PC-3 (cell line): ENCODE measurements at regions not wholly inside any gene's neighbourhood (a gene's known extent, or its start where the extent isn't known, plus 50 kb on each side); places are given as distances from the start of the nearest gene placed in this dataset.

Experiments
- ATAC-seq: fragments of 200-7000 bp; cut with Tn5 transposase; 2 replicates; pipeline ENCODE4 v1.9.1; 2020; ENCODE audit warnings: mild to moderate bottlenecking, moderate library complexity
- BruUV-seq: library from RNA; stranded (reverse); fragments of 400-500 nt; replicated peaks from 2 replicates; lab custom pipeline; 2021; lab: Mats Ljungman, UMichigan
- CTCF ChIA-PET: fragments of 300-600 bp; sonication (Branson Sonifier 250); formaldehyde crosslinking; loops from one replicate; lab custom pipeline; 2022; ENCODE audit warnings: antibody characterized with exemption; lab: Charles Lee
- POLR2A ChIA-PET: fragments of 300-600 bp; sonication (Branson Sonifier 250); formaldehyde crosslinking; loops from one replicate; lab custom pipeline; 2022; ENCODE audit warnings: antibody characterized with exemption; ENCODE audit not compliant: unreplicated experiment; lab: Charles Lee
- DNase-seq: peaks from one replicate; pipeline ENCODE4 v3.0.0-alpha.2; 2015
- H2AFZ ChIP-seq: fragments of 300-600 bp; sonication (generic); 2 replicates; pipeline ENCODE4 v1.6.0; 2016; ENCODE audit warnings: antibody characterized with exemption, low read length
- H3F3A ChIP-seq: fragments of 300-600 bp; sonication (generic); one replicate; pipeline ENCODE4 v1.6.0; 2017; ENCODE audit warnings: antibody characterized with exemption, low read length, control low read depth, mild to moderate bottlenecking; ENCODE audit not compliant: unreplicated experiment
- H3K27ac ChIP-seq: fragments of 300-600 bp; sonication (generic); 2 replicates; pipeline ENCODE4 v1.5.1; 2016; ENCODE audit warnings: mild to moderate bottlenecking, low read length
- H3K27me3 ChIP-seq: fragments of 300-600 bp; sonication (generic); 2 replicates; pipeline ENCODE4 v1.6.1; 2016; ENCODE audit warnings: low read length, mixed read lengths
- H3K36me3 ChIP-seq: fragments of 300-600 bp; sonication (generic); 2 replicates; pipeline ENCODE4 v1.6.1; 2016; ENCODE audit warnings: low read depth, mixed run types, low read length, mixed read lengths
- H3K4me1 ChIP-seq: fragments of 300-600 bp; sonication (generic); 2 replicates; pipeline ENCODE4 v1.5.1; 2016; ENCODE audit warnings: low read length; ENCODE audit not compliant: insufficient read depth
- H3K4me2 ChIP-seq: fragments of 300-600 bp; sonication (generic); 2 replicates; pipeline ENCODE4 v1.6.0; 2016; ENCODE audit warnings: low read length
- H3K4me3 ChIP-seq: fragments of 300-600 bp; sonication (generic); 2 replicates; pipeline ENCODE4 v1.5.1; 2016; ENCODE audit warnings: mild to moderate bottlenecking, low read length, mixed read lengths
- H3K79me2 ChIP-seq: fragments of 300-600 bp; sonication (generic); 2 replicates; pipeline ENCODE4 v1.6.1; 2017; ENCODE audit warnings: low read length, mixed read lengths
- H3K9ac ChIP-seq: fragments of 300-600 bp; sonication (generic); 2 replicates; pipeline ENCODE4 v1.6.0; 2016; ENCODE audit warnings: mild to moderate bottlenecking, low read length
- H3K9me2 ChIP-seq: fragments of 300-600 bp; sonication (generic); replicated peaks from 2 replicates; pipeline ENCODE4 v1.6.1; 2016; ENCODE audit warnings: mixed run types, low read length, mixed read lengths
- H3K9me3 ChIP-seq: fragments of 300-600 bp; sonication (generic); 2 replicates; pipeline ENCODE4 v1.6.1; 2016; ENCODE audit warnings: low read length, mixed read lengths
- H4K20me1 ChIP-seq: fragments of 300-600 bp; sonication (generic); 2 replicates; pipeline ENCODE4 v1.6.1; 2016; ENCODE audit warnings: low read length, mixed read lengths
- CTCF ChIP-seq: fragments of 300-600 bp; sonication (generic); conservative IDR thresholded peaks from 2 replicates; pipeline ENCODE4 v1.5.1; 2017; ENCODE audit warnings: antibody characterized with exemption, low read depth, mild to moderate bottlenecking, low read length
- EZH2 ChIP-seq: fragments of 300-600 bp; sonication (generic); IDR thresholded peaks from one replicate; pipeline ENCODE4 v1.6.1; 2017; ENCODE audit warnings: antibody characterized with exemption, mild to moderate bottlenecking, low read length; ENCODE audit not compliant: unreplicated experiment
- EZH2phosphoT487 ChIP-seq: fragments of 300-600 bp; sonication (generic); IDR thresholded peaks from 2 replicates; pipeline ENCODE4 v1.6.1; 2018; ENCODE audit warnings: mild to moderate bottlenecking, antibody characterized with exemption, low read length, borderline replicate concordance
- intact Hi-C: fragments of 100-400 bp; cut with micrococcal nuclease; formaldehyde crosslinking; loops from 2 replicates; pipeline ENCODE4 v1.9.0; 2023

GRCh38 chr14:26765768-26766520, 168.1 kb upstream of the NOVA1 start:
- BruUV-seq = no TSS peak
- no peak for TF ChIP-seq CTCF
- TF ChIP-seq EZH2 = no peak
- no peak for TF ChIP-seq EZH2phosphoT487
- peaks cover 17% of the 10 kb centered on the region for H3K4me1 ChIP-seq
- H3K27ac ChIP-seq = peak overlapping the region; percentile 62
- no peak overlapping the region for H3K9ac ChIP-seq
- DNase-seq = peak; percentile 74
- H3K36me3 ChIP-seq = no peaks in the 10 kb centered on the region
- no peaks in the 10 kb centered on the region for H3F3A ChIP-seq
- no peaks in the 10 kb centered on the region for H3K27me3 ChIP-seq
- H2AFZ ChIP-seq = 0 out of 2 replicates have a peak overlapping the region, but pooled peaks have one; percentile 7
- ATAC-seq = peak; percentile 67
- H3K4me2 ChIP-seq = peak overlapping the region; percentile 22
- H3K4me3 ChIP-seq = no peak overlapping the region
- no peaks in the 10 kb centered on the region for H3K9me2 ChIP-seq
- no peaks in the 10 kb centered on the region for H4K20me1 ChIP-seq
- ChIA-PET CTCF (no interaction called here), POLR2A (no interaction called here)
- intact Hi-C loops = no loop called here
- H3K9me3 ChIP-seq = no peaks in the 10 kb centered on the region
- H3K79me2 ChIP-seq = no peaks in the 10 kb centered on the region

- no peak for TF ChIP-seq CTCF
- TF ChIP-seq EZH2phosphoT487 = no peak
- TF ChIP-seq EZH2 = no peak
- BruUV-seq = no TSS peak
- no peaks in the 10 kb centered on the region for H3K27me3 ChIP-seq
- no peaks in the 10 kb centered on the region for H3K9me3 ChIP-seq
- intact Hi-C loops = no loop called here
- no peak overlapping the region for H3K27ac ChIP-seq
- no peaks in the 10 kb centered on the region for H3K36me3 ChIP-seq
- H3K4me1 ChIP-seq = peaks cover 17% of the 10 kb centered on the region
- no peak overlapping the region for H3K9ac ChIP-seq
- H2AFZ ChIP-seq = no peak overlapping the region
- ATAC-seq (no peak), DNase-seq (no peak)
- no peaks in the 10 kb centered on the region for H3F3A ChIP-seq
- no peaks in the 10 kb centered on the region for H4K20me1 ChIP-seq
- ChIA-PET POLR2A (no interaction called here), CTCF (no interaction called here)
- H3K79me2 ChIP-seq = no peaks in the 10 kb centered on the region
- no peak overlapping the region for H3K4me3 ChIP-seq
- no peaks in the 10 kb centered on the region for H3K9me2 ChIP-seq
- no peak overlapping the region for H3K4me2 ChIP-seq
These were observed 168.9 kb upstream of the NOVA1 start for GRCh38 chr14:26766726-26767125.

- intact Hi-C loops = loop anchor here (2.0 kb wide), 1 partner anchor 69 kb away; no protein-coding TSS in a partner anchor
These were observed 176.2 kb upstream of the NOVA1 start for GRCh38 chr14:26773906-26774593.

More at GRCh38 chr14:26773906-26774593, 176.2 kb upstream of the NOVA1 start:
- Histone ChIP-seq H3K4me1 (peaks cover 38% of the 10 kb centered on the region), H3K9me2 (no peaks in the 10 kb centered on the region), H3K4me2 (peak overlapping the region; percentile 77), H3F3A (peaks cover 13% of the 10 kb centered on the region), H2AFZ (peak overlapping the region; percentile 37), H3K36me3 (no peaks in the 10 kb centered on the region), H3K27me3 (no peaks in the 10 kb centered on the region), H3K79me2 (no peaks in the 10 kb centered on the region), H3K27ac (peak overlapping the region; percentile 88), H3K9ac (peak overlapping the region; percentile 64), H4K20me1 (no peaks in the 10 kb centered on the region), H3K4me3 (no peak overlapping the region), H3K9me3 (no peaks in the 10 kb centered on the region)
- BruUV-seq = no TSS peak
- POLR2A ChIA-PET = interaction anchor here (0.7 kb wide), 1 partner anchor 60 kb away, joined by 3 read pairs; no protein-coding TSS in a partner anchor
- no peak for TF ChIP-seq EZH2
- TF ChIP-seq CTCF = no peak
- TF ChIP-seq EZH2phosphoT487 = no peak
- peak; percentile 77 for ATAC-seq
- CTCF ChIA-PET = interaction anchor here (0.6 kb wide), 1 partner anchor 29 kb away, joined by 3 read pairs; no protein-coding TSS in a partner anchor
- peak; percentile 80 for DNase-seq
